ENCODE measurements at regions not wholly inside any gene's neighbourhood (a gene's known extent, or its start where the extent isn't known, plus 50 kb on each side); places are given as distances from the start of the nearest gene placed in this dataset.

DNA sequence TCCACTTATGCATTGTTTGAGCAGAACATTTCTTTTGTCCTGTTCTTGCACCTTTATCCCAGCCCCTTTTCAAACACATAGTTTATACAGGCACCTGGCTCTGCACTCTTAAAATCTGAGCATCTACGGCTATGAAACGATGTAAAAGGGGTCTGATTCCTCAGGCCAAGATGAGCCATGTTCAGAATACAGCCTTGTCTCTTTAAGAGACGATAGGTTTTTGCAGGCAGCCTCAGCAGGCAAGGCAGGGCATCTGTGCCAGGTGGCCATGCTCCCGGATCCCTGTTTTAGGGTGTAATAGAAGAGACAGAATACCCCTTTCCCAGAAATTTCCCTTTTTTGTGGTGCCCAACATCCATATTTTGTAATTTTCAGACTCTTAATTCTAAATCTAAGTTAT, 89.1 kb upstream of the NFIB start:
- DNase-seq (ENCODE audit: low read depth) = no peak

DNA sequence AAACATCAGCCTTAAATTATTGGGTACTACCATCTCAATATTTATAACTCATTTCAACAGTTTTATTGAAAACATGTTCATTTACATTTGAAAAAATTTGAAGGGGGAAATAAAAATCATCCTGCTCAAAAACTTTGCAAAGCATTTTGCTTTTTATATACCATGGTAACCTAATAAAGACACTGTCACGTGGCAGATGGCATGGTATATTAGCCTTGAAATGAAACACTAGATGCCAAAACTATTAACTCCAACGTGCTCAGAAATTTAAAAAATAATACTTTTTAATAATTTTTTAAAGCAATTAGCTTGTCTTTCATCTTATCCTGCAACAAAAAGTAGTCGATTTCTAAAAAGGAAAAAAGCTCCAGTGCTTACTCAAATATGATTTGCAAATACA, 88.6 kb upstream of the NFIB start:
- H3K4me3 ChIP-seq (ENCODE audit: low read depth, low read length) = no peak overlapping the region
- no peak for DNase-seq (ENCODE audit: low read depth)
- TF ChIP-seq, protein P1, sequence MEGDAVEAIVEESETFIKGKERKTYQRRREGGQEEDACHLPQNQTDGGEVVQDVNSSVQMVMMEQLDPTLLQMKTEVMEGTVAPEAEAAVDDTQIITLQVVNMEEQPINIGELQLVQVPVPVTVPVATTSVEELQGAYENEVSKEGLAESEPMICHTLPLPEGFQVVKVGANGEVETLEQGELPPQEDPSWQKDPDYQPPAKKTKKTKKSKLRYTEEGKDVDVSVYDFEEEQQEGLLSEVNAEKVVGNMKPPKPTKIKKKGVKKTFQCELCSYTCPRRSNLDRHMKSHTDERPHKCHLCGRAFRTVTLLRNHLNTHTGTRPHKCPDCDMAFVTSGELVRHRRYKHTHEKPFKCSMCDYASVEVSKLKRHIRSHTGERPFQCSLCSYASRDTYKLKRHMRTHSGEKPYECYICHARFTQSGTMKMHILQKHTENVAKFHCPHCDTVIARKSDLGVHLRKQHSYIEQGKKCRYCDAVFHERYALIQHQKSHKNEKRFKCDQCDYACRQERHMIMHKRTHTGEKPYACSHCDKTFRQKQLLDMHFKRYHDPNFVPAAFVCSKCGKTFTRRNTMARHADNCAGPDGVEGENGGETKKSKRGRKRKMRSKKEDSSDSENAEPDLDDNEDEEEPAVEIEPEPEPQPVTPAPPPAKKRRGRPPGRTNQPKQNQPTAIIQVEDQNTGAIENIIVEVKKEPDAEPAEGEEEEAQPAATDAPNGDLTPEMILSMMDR (IDR thresholded peaks at IDR 0.05; ENCODE audit: low read depth, low read length, missing control alignments) = no peak

More for the DNA sequence above, 89.1 kb upstream of the NFIB start:
- TF ChIP-seq, protein P1 (IDR thresholded peaks at IDR 0.05; ENCODE audit: low read depth, low read length, missing control alignments) = no peak
- H3K4me3 ChIP-seq (ENCODE audit: low read depth, low read length) = no peak overlapping the region

- no peak overlapping the region for H3K4me3 ChIP-seq (ENCODE audit: low read depth, low read length)
- no peak for DNase-seq (ENCODE audit: low read depth)
- TF ChIP-seq, protein P1 (IDR thresholded peaks at IDR 0.05; ENCODE audit: low read depth, low read length, missing control alignments) = no peak
Measured at GRCh38 chr9:14401911-14402310, 88.0 kb upstream of the NFIB start.

DNA sequence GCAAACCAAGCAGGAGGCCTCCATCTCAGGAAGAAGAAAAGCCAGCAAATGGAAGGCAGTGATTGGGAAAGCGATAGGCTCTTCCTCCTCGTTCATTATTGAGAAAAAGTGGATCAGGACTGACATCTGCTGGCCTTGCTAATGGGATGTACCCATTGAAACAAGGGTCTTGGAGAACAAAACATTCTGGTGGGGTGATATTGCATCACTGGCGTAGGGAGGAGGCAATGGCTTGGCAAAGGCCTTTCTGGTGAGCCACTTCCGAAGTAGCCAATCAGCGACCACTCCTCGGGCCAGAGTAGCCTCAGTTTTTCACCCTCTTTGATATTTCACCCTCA, 86.7 kb upstream of the NFIB start:
- DNase-seq (ENCODE audit: low read depth) = no peak
- TF ChIP-seq, protein P1 (IDR thresholded peaks at IDR 0.05; ENCODE audit: low read depth, low read length, missing control alignments) = no peak
- H3K4me3 ChIP-seq (ENCODE audit: low read depth, low read length) = no peak overlapping the region

DNA sequence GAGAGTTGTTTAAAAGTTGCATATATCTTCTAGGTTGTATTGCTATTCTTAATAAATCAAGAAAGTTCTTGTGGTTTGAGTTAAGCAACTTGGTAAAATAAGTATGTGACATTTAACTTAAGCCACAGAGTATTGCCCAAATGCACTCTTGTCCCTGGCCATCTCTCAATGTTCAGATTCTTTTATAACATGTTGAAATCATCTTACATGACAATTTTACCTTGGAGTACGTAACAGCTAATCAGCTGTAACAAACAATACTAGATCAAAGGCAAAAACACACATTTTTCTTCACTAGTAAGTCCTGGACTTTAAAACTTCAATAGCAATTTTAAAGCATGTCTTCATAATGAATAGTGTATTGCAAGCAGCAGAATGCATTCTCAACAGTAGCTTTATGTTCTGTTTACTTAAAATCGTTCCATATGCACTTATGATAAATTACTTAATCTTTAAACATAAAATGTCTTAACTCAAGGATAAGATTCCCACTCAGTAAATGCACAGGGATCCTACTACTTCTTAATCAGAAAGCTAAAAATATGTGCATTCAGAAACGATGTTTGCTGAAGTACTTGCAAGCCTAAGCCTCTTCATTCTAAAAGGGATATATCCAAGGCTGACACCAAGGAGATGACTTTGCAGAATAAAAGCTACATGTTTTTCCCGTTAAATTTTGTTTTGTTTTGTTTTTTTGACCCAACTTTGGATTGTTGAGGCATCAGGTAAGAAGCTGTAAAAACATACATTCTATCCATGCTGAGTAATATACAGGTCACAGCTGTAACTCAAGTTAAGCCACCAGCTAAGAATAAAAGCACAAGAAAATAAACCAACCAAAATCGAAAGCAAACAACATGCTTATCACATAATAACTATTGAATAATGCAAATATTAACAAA, 86.1 kb upstream of the NFIB start:
- TF ChIP-seq, protein P1 (IDR thresholded peaks at IDR 0.05; ENCODE audit: low read depth, low read length, missing control alignments) = no peak
- no peak for DNase-seq (ENCODE audit: low read depth)
- no peak overlapping the region for H3K4me3 ChIP-seq (ENCODE audit: low read depth, low read length)

DNA sequence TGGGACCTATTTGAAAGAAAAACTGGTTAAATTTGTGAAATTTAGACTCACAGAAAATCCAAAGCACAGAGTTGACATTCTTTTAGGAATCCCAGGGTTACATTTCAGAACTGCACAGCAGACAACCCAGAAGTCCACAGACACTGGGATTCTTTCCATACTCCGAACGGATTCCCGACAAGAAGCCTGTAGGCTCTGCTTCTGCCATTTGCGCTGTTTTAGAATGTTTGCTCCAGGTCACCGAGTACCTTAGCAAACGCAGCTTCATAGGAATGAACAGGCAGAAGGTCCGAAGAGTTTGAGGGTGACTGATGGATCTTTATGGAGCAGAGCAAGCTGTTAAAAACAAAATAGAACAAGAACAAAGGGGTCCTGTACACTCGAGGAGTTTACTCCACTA, 84.5 kb upstream of the NFIB start:
- H3K4me3 ChIP-seq (ENCODE audit: low read depth, low read length) = no peak overlapping the region
- DNase-seq (ENCODE audit: low read depth) = no peak
- TF ChIP-seq, protein P1 (IDR thresholded peaks at IDR 0.05; ENCODE audit: low read depth, low read length, missing control alignments) = no peak

DNA sequence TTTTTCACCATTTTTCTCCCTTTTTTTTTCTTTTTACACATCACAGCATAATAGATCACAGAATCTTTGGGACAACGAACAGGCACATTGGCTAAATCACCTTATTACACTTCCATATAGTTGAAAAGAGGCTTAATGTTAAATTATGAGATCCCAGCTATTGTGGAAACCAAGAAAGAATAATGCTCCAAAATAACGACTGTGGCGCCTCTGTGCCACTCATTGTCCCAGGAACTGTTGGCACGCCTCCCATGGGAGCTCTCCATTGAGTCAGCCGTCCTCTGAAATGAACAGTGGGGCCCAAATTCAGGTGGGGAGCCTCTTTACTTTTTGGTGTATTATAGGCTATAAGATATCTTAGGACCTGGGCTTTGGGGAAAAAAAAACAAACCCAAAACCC, 82.2 kb upstream of the NFIB start:
- DNase-seq (ENCODE audit: low read depth) = no peak
- TF ChIP-seq, protein P1 (IDR thresholded peaks at IDR 0.05; ENCODE audit: low read depth, low read length, missing control alignments) = no peak

More for the DNA sequence above, 82.2 kb upstream of the NFIB start:
- no peak overlapping the region for H3K4me3 ChIP-seq (ENCODE audit: low read depth, low read length)
